Lower leg skin (tissue), 4 donors: ENCODE measurements at regions not wholly inside any gene's neighbourhood (a gene's known extent, or its start where the extent isn't known, plus 50 kb on each side); places are given as distances from the start of the nearest gene placed in this dataset.

ENCODE experiments used
- DNase-seq, 2 donors: peaks; one replicate each; pipeline ENCODE4 v3.0.0-alpha.2; 2019; ENCODE audit warnings: low spot score in 2 of 2
- H3K4me3 ChIP-seq: fragments of 200-600 bp; sonication (generic); 2 replicates; pipeline ENCODE4 v1.5.1; 2017; ENCODE audit warnings: mild to moderate bottlenecking, low read depth; ENCODE audit not compliant: poor library complexity, severe bottlenecking
- POLR2A ChIP-seq, 2 donors: fragments of 450-650 bp; IDR thresholded peaks; one replicate each; pipeline ENCODE4 v1.6.1; 2016 to 2017; ENCODE audit warnings: antibody characterized with exemption in 2 of 2, mild to moderate bottlenecking in 1 of 2, moderate library complexity in 1 of 2
- whole genome bisulfite sequencing, 2 donors: methylation state at CpG; one replicate each; pipeline ENCODE4 v1.1.5; 2018; 5-methylcytosine and 5-hydroxymethylcytosine counted together
- intact Hi-C: fragments of 100-400 bp; cut with DNase I; formaldehyde crosslinking; loops from one replicate; pipeline ENCODE4 v1.15.0; 2023; ENCODE audit warnings: low total_unique reads
- TF ChIP-seq, protein P1 (sequence below), 3 donors: fragments of 450-650 bp; IDR thresholded peaks; one replicate each; pipeline ENCODE4 v1.5.1; 2016; ENCODE audit warnings: antibody characterized with exemption in 3 of 3, mild to moderate bottlenecking in 3 of 3, moderate library complexity in 2 of 3

GRCh38 chr4:123631786-123632692 is 235.4 kb downstream of the SPRY1 start:
- WGBS, 2 donors, result 63 to 73% methylated on average over 7 of the region's 7 CpGs
- no peak for DNase-seq
- TF ChIP-seq POLR2A (IDR thresholded peaks at IDR 0.05), result no peak
- TF ChIP-seq, protein P1, sequence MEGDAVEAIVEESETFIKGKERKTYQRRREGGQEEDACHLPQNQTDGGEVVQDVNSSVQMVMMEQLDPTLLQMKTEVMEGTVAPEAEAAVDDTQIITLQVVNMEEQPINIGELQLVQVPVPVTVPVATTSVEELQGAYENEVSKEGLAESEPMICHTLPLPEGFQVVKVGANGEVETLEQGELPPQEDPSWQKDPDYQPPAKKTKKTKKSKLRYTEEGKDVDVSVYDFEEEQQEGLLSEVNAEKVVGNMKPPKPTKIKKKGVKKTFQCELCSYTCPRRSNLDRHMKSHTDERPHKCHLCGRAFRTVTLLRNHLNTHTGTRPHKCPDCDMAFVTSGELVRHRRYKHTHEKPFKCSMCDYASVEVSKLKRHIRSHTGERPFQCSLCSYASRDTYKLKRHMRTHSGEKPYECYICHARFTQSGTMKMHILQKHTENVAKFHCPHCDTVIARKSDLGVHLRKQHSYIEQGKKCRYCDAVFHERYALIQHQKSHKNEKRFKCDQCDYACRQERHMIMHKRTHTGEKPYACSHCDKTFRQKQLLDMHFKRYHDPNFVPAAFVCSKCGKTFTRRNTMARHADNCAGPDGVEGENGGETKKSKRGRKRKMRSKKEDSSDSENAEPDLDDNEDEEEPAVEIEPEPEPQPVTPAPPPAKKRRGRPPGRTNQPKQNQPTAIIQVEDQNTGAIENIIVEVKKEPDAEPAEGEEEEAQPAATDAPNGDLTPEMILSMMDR (IDR thresholded peaks at IDR 0.05), result no peak
- intact Hi-C loops, result no loop called here
- no peak overlapping the region for H3K4me3 ChIP-seq

- no peak overlapping the region for H3K4me3 ChIP-seq
- no peak for DNase-seq
- intact Hi-C loops, result no loop called here
- TF ChIP-seq, protein P1 (IDR thresholded peaks at IDR 0.05), result no peak
- TF ChIP-seq POLR2A (IDR thresholded peaks at IDR 0.05), result no peak
- 78 to 79% methylated on average over 3 of the region's 3 CpGs for WGBS, 2 donors
Observed at GRCh38 chr4:123632693-123633030, 236.1 kb downstream of the SPRY1 start.

DNA sequence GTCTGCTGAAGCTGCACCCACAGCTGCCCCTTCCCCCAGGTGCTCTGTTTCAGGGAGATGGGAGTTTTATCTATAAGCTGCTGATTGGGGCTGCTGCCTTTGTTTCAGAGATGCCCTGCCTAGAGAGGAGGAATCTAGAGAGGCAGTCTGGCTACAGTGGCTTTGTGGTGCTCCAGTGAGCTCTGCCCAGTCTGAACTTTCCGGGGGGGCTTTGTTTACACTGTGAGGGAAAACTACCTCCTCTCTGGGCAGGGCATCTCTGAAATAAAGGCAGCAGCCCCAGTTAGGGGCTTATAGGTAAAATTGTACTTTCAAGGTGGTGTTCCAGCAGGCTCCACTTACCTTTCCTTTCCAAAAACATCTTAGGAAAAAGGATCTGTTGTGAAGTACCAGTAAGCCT is 242.2 kb downstream of the SPRY1 start:
- intact Hi-C loops, result no loop called here
- TF ChIP-seq, protein P1 (IDR thresholded peaks at IDR 0.05), result no peak
- TF ChIP-seq POLR2A (IDR thresholded peaks at IDR 0.05), result no peak
- 100% methylated on average over 1 of the region's 1 CpG for WGBS, 2 donors
- DNase-seq, result no peak
- H3K4me3 ChIP-seq, result no peak overlapping the region

GRCh38 chr4:123640271-123640670 is 243.7 kb downstream of the SPRY1 start:
- no peak overlapping the region for H3K4me3 ChIP-seq
- no peak for DNase-seq
- TF ChIP-seq POLR2A (IDR thresholded peaks at IDR 0.05), result no peak
- TF ChIP-seq, protein P1 (IDR thresholded peaks at IDR 0.05), result no peak
- intact Hi-C loops, result no loop called here

DNA sequence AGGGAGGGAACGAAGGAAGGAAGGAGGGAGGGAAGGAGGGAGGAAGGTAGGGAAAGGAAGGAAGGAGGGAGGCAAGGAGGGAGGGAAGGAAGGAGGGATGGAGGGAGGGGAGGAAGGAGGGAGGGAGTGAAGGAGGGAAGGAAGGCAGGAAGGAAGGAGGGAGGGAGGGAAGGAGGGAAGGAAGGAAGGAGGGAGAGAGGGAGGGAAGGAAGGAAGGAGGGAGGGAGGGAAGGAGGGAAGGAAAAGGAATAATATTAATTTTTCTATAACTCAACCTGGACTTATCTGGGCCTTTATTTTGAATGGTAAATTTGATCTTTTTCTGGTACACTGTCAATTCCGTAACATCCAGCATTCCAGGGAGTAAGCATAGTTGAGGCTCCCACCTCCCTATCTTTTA is 244.2 kb downstream of the SPRY1 start:
- WGBS, 2 donors, result 86 to 98% methylated on average over 2 of the region's 2 CpGs
- H3K4me3 ChIP-seq, result no peak overlapping the region
- TF ChIP-seq, protein P1 (IDR thresholded peaks at IDR 0.05), result no peak
- TF ChIP-seq POLR2A (IDR thresholded peaks at IDR 0.05), result no peak
- no peak for DNase-seq
- intact Hi-C loops, result no loop called here

DNA sequence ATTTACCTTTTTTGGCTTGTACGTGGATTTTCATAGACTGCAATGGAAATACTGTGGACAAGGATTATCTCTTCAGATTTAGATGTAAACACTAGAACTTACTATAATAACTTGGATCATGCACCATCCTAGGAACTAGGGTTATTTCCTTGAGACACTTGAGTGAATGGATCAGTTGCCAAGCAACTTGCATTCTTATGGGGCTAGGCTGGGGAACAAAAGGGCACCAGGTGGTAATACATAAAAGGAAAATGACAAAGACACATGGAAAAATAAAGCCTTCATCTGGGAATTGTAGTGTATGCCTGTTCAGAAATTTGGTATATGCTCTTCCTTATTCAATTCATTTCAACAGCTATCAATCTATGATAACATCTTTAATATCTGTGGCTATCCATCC is 247.1 kb downstream of the SPRY1 start:
- 93% methylated on average over 1 of the region's 1 CpG for WGBS, 2 donors
- no peak overlapping the region for H3K4me3 ChIP-seq
- DNase-seq, result no peak
- intact Hi-C loops, result no loop called here
- TF ChIP-seq, protein P1 (IDR thresholded peaks at IDR 0.05), result no peak
- TF ChIP-seq POLR2A (IDR thresholded peaks at IDR 0.05), result no peak
